HCT116 (cell line): ENCODE measurements at regions not wholly inside any gene's neighbourhood (a gene's known extent, or its start where the extent isn't known, plus 50 kb on each side); places are given as distances from the start of the nearest gene placed in this dataset.
"Not testable (repeated sequence)": the region's sequence is repeated elsewhere in the genome, so short reads cannot be mapped to it uniquely, and the experiment has no call there.

ENCODE experiments used
- CBX3 ChIP-seq: IDR thresholded peaks from 2 replicates; pipeline ENCODE4 v1.6.1; 2012; ENCODE audit warnings: low read depth
- CTCF ChIP-seq, 3 experiments: fragments of 200-600 bp in 1 of 3; sonication (generic) in 1 of 3; IDR thresholded peaks in 2 of 3; conservative IDR thresholded peaks in 1 of 3; 2 replicates each; pipeline ENCODE4 v1.5.1; 2012 to 2017; ENCODE audit warnings: low read depth in 2 of 3, low read length in 2 of 3, antibody characterized with exemption in 1 of 3, borderline replicate concordance in 1 of 3, control low read depth in 1 of 3, mild to moderate bottlenecking in 1 of 3, mixed read lengths in 1 of 3, mixed run types in 1 of 3, moderate library complexity in 1 of 3; ENCODE audit not compliant: insufficient read depth in 1 of 3
- EZH2 ChIP-seq: fragments of 200-600 bp; sonication (generic); IDR thresholded peaks from 2 replicates; pipeline ENCODE4 v1.6.1; 2017; ENCODE audit warnings: antibody characterized with exemption, mixed run types
- EZH2phosphoT487 ChIP-seq: fragments of 200-600 bp; IDR thresholded peaks from 2 replicates; pipeline ENCODE4 v1.6.1; 2018; ENCODE audit warnings: antibody characterized with exemption, borderline replicate concordance
- POLR2A ChIP-seq: IDR thresholded peaks from 2 replicates; pipeline ENCODE4 v1.7.0; 2011; ENCODE audit warnings: borderline replicate concordance; ENCODE audit not compliant: insufficient read depth, insufficient read length; ENCODE audit errors: extremely low read depth
- SRF ChIP-seq: IDR thresholded peaks from 2 replicates; pipeline ENCODE4 v1.6.1; 2012; ENCODE audit warnings: low read depth
- TF ChIP-seq, protein P1 (sequence below): IDR thresholded peaks from 2 replicates; pipeline ENCODE4 v1.6.1; 2011; ENCODE audit warnings: mild to moderate bottlenecking, low read length, moderate library complexity; ENCODE audit not compliant: insufficient replicate concordance; ENCODE audit errors: extremely low read depth

GRCh38 chr5:119754825-119755224 is 125.5 kb downstream of the FAM170A start:
- TF ChIP-seq SRF; CTCF (IDR thresholded peaks at IDR 0.05 in 2 of 3, conservative IDR thresholded peaks at IDR 0.05 in 1 of 3; ENCODE audit: borderline replicate concordance in 1 of 3, insufficient read depth in 1 of 3, low read depth in 2 of 3, low read length in 2 of 3); CBX3; EZH2phosphoT487; POLR2A; EZH2: not testable (repeated sequence)
- TF ChIP-seq, protein P1, sequence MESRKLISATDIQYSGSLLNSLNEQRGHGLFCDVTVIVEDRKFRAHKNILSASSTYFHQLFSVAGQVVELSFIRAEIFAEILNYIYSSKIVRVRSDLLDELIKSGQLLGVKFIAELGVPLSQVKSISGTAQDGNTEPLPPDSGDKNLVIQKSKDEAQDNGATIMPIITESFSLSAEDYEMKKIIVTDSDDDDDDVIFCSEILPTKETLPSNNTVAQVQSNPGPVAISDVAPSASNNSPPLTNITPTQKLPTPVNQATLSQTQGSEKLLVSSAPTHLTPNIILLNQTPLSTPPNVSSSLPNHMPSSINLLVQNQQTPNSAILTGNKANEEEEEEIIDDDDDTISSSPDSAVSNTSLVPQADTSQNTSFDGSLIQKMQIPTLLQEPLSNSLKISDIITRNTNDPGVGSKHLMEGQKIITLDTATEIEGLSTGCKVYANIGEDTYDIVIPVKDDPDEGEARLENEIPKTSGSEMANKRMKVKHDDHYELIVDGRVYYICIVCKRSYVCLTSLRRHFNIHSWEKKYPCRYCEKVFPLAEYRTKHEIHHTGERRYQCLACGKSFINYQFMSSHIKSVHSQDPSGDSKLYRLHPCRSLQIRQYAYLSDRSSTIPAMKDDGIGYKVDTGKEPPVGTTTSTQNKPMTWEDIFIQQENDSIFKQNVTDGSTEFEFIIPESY: not testable (repeated sequence)
